ENCODE measurements at regions not wholly inside any gene's neighbourhood (a gene's known extent, or its start where the extent isn't known, plus 50 kb on each side); places are given as distances from the start of the nearest gene placed in this dataset.

GRCh38 chr18:51614967-51615571 lies 417.6 kb upstream of the MEX3C start:
- POLR2A ChIA-PET, result no interaction called here
- Histone ChIP-seq H4K20me1 (replicated peaks; ENCODE audit: control insufficient read depth, insufficient read depth, low read length) (no peaks in the 10 kb centered on the region), H3K27ac (ENCODE audit: extremely low read depth, low read depth, low read length) (no peak overlapping the region), H3K36me3 (ENCODE audit: control insufficient read depth, insufficient read depth, low read length) (no peaks in the 10 kb centered on the region), H3K9ac (ENCODE audit: insufficient read depth in 1 of 2, low read depth in 2 of 2, low read length in 2 of 2) (no peak overlapping the region), H3K9me1 (ENCODE audit: control insufficient read depth, insufficient read depth, low read length) (no peaks in the 10 kb centered on the region), H3K4me1 (replicated peaks in 1 of 2; ENCODE audit: control insufficient read depth in 2 of 2, insufficient read depth in 2 of 2, low read length in 2 of 2) (no peaks in the 10 kb centered on the region), H3K79me2 (ENCODE audit: control insufficient read depth, insufficient read depth, low read length) (no peaks in the 10 kb centered on the region), H3K4me3 (no peak overlapping the region), H3K9me3 (replicated peaks; ENCODE audit: control insufficient read depth, insufficient read depth, low read depth, low read length) (no peaks in the 10 kb centered on the region), H3K4me2 (ENCODE audit: insufficient read depth, low read length) (no peak overlapping the region), H2AFZ (ENCODE audit: low read depth, low read length) (no peak overlapping the region), H3K27me3 (ENCODE audit: control insufficient read depth in 2 of 2, insufficient read depth in 2 of 2, low read length in 2 of 2) (no peaks in the 10 kb centered on the region)
- 2% methylated on average over 6 of the region's 7 CpGs for WGBS (ENCODE audit: insufficient coverage, low coverage, missing lambda C conversion rate)
- CTCF ChIA-PET (ENCODE audit: low intra/inter-chr PET ratio), result no interaction called here
- in situ Hi-C loops (cut with MboI) (no loop called here), intact Hi-C loops (cut with micrococcal nuclease) (no loop called here)
- no peak for TF ChIP-seq YY1 (IDR thresholded peaks at IDR 0.05; ENCODE audit: borderline replicate concordance in 1 of 3, control insufficient read depth in 1 of 3, extremely low read depth in 1 of 3, insufficient read depth in 3 of 3, insufficient read length in 1 of 3, insufficient replicate concordance in 2 of 3, low read depth in 1 of 3, low read length in 2 of 3)
- ATAC-seq (no peak), FAIRE-seq (no peak), DNase-seq (ENCODE audit: extremely low read depth in 1 of 4, low spot score in 3 of 4) (no peak)
- no TSS peak for BruUV-seq (replicated peaks)

GRCh38 chr18:51617167-51617566 lies 419.7 kb upstream of the MEX3C start:
- H3K9me3 ChIP-seq (replicated peaks; ENCODE audit: control insufficient read depth, insufficient read depth, low read depth, low read length), result no peaks in the 10 kb centered on the region
- no peak overlapping the region for H3K4me2 ChIP-seq (ENCODE audit: insufficient read depth, low read length)
- H3K9ac ChIP-seq (ENCODE audit: insufficient read depth in 1 of 2, low read depth in 2 of 2, low read length in 2 of 2), result no peak overlapping the region
- no peaks in the 10 kb centered on the region for H4K20me1 ChIP-seq (replicated peaks; ENCODE audit: control insufficient read depth, insufficient read depth, low read length)
- in situ Hi-C loops (cut with MboI), result no loop called here
- intact Hi-C loops (cut with micrococcal nuclease), result no loop called here
- no peak overlapping the region for H3K4me3 ChIP-seq
- CTCF ChIA-PET (ENCODE audit: low intra/inter-chr PET ratio), result no interaction called here
- WGBS (ENCODE audit: insufficient coverage, low coverage, missing lambda C conversion rate), result 0% methylated on average over 3 of the region's 4 CpGs
- ATAC-seq (no peak), FAIRE-seq (no peak), DNase-seq (ENCODE audit: extremely low read depth in 1 of 4, low spot score in 3 of 4) (no peak)
- POLR2A ChIA-PET, result no interaction called here
- no peaks in the 10 kb centered on the region for H3K79me2 ChIP-seq (ENCODE audit: control insufficient read depth, insufficient read depth, low read length)
- no peak overlapping the region for H3K27ac ChIP-seq (ENCODE audit: extremely low read depth, low read depth, low read length)
- H3K9me1 ChIP-seq (ENCODE audit: control insufficient read depth, insufficient read depth, low read length), result no peaks in the 10 kb centered on the region
- H3K36me3 ChIP-seq (ENCODE audit: control insufficient read depth, insufficient read depth, low read length), result no peaks in the 10 kb centered on the region
- H2AFZ ChIP-seq (ENCODE audit: low read depth, low read length), result no peak overlapping the region
- H3K27me3 ChIP-seq (ENCODE audit: control insufficient read depth in 2 of 2, insufficient read depth in 2 of 2, low read length in 2 of 2), result no peaks in the 10 kb centered on the region
- no TSS peak for BruUV-seq (replicated peaks)
- no peaks in the 10 kb centered on the region for H3K4me1 ChIP-seq (replicated peaks in 1 of 2; ENCODE audit: control insufficient read depth in 2 of 2, insufficient read depth in 2 of 2, low read length in 2 of 2)
- TF ChIP-seq EHMT2 (IDR thresholded peaks at IDR 0.05), result no peak
- no peak for TF ChIP-seq ZNF511 (CRISPR knock-in tag; IDR thresholded peaks at IDR 0.05)
- TF ChIP-seq CREB3 (tag; conservative IDR thresholded peaks at IDR 0.05; ENCODE audit: low read depth), result no peak
- no peak for TF ChIP-seq ZNF668 (CRISPR knock-in tag; IDR thresholded peaks at IDR 0.05)
- TF ChIP-seq ZBTB2 (IDR thresholded peaks at IDR 0.05), result no peak

Data from K562 (cell line).